ENCODE measurements at regions not wholly inside any gene's neighbourhood (a gene's known extent, or its start where the extent isn't known, plus 50 kb on each side); places are given as distances from the start of the nearest gene placed in this dataset.
"Not testable (repeated sequence)": the region's sequence is repeated elsewhere in the genome, so short reads cannot be mapped to it uniquely, and the experiment has no call there.

- no peak for DNase-seq (ENCODE audit: low read depth)
- peak overlapping the region; percentile 31 for H3K4me3 ChIP-seq (ENCODE audit: low read depth, low read length)
These were observed 104.6 kb upstream of the PWP1 start for GRCh38 chr12:107580750-107581618.

GRCh38 chr12:107581619-107582015, 104.0 kb upstream of the PWP1 start:
- no peak for DNase-seq (ENCODE audit: low read depth)
- peak overlapping the region; percentile 31 for H3K4me3 ChIP-seq (ENCODE audit: low read depth, low read length)

- no peak for DNase-seq (ENCODE audit: low read depth)
- H3K4me3 ChIP-seq (ENCODE audit: low read depth, low read length), result no peak overlapping the region
These were observed 102.0 kb upstream of the PWP1 start for GRCh38 chr12:107583551-107583950.

- no peak for DNase-seq (ENCODE audit: low read depth)
- H3K4me3 ChIP-seq (ENCODE audit: low read depth, low read length), result no peak overlapping the region
These were observed 101.0 kb upstream of the PWP1 start for GRCh38 chr12:107584563-107584962.

GRCh38 chr12:107586256-107586970, 99.2 kb upstream of the PWP1 start:
- no peak for DNase-seq (ENCODE audit: low read depth)
- no peak overlapping the region for H3K4me3 ChIP-seq (ENCODE audit: low read depth, low read length)

- DNase-seq (ENCODE audit: low read depth), result no peak
- no peak overlapping the region for H3K4me3 ChIP-seq (ENCODE audit: low read depth, low read length)
These were observed 95.2 kb upstream of the PWP1 start for GRCh38 chr12:107590413-107590812.

- no peak overlapping the region for H3K4me3 ChIP-seq (ENCODE audit: low read depth, low read length)
- DNase-seq (ENCODE audit: low read depth), result no peak
These were observed 94.7 kb upstream of the PWP1 start for GRCh38 chr12:107590814-107591375.

GRCh38 chr12:107593713-107594381, 91.8 kb upstream of the PWP1 start:
- no peak for DNase-seq (ENCODE audit: low read depth)
- H3K4me3 ChIP-seq (ENCODE audit: low read depth, low read length), result no peak overlapping the region

- no peak for DNase-seq (ENCODE audit: low read depth)
- no peak overlapping the region for H3K4me3 ChIP-seq (ENCODE audit: low read depth, low read length)
These were observed 90.6 kb upstream of the PWP1 start for GRCh38 chr12:107594995-107595394.

- no peak overlapping the region for H3K4me3 ChIP-seq (ENCODE audit: low read depth, low read length)
These were observed 87.7 kb upstream of the PWP1 start for GRCh38 chr12:107597695-107598410.

GRCh38 chr12:107598906-107599305, 86.7 kb upstream of the PWP1 start:
- DNase-seq (ENCODE audit: low read depth), result no peak
- H3K4me3 ChIP-seq (ENCODE audit: low read depth, low read length), result no peak overlapping the region

More at GRCh38 chr12:107597695-107598410, 87.7 kb upstream of the PWP1 start:
- DNase-seq (ENCODE audit: low read depth), result no peak

GRCh38 chr12:107600581-107601144, 84.9 kb upstream of the PWP1 start:
- no peak overlapping the region for H3K4me3 ChIP-seq (ENCODE audit: low read depth, low read length)
- no peak for DNase-seq (ENCODE audit: low read depth)

- no peak for DNase-seq (ENCODE audit: low read depth)
- no peak overlapping the region for H3K4me3 ChIP-seq (ENCODE audit: low read depth, low read length)
These were observed 83.2 kb upstream of the PWP1 start for GRCh38 chr12:107602446-107602845.

- no peak overlapping the region for H3K4me3 ChIP-seq (ENCODE audit: low read depth, low read length)
- no peak for DNase-seq (ENCODE audit: low read depth)
These were observed 80.3 kb upstream of the PWP1 start for GRCh38 chr12:107605293-107605692.

GRCh38 chr12:107607464-107608392, 77.9 kb upstream of the PWP1 start:
- no peak overlapping the region for H3K4me3 ChIP-seq (ENCODE audit: low read depth, low read length)
- DNase-seq (ENCODE audit: low read depth), result peak; percentile 31

- not testable (repeated sequence) for DNase-seq (ENCODE audit: low read depth); H3K4me3 ChIP-seq (ENCODE audit: low read depth, low read length)
These were observed 76.8 kb upstream of the PWP1 start for GRCh38 chr12:107608779-107609178.

- peak; percentile 15 for DNase-seq (ENCODE audit: low read depth)
- H3K4me3 ChIP-seq (ENCODE audit: low read depth, low read length), result no peak overlapping the region
These were observed 75.4 kb upstream of the PWP1 start for GRCh38 chr12:107610021-107610859.
